ENCODE measurements at regions not wholly inside any gene's neighbourhood (a gene's known extent, or its start where the extent isn't known, plus 50 kb on each side); places are given as distances from the start of the nearest gene placed in this dataset.

DNA sequence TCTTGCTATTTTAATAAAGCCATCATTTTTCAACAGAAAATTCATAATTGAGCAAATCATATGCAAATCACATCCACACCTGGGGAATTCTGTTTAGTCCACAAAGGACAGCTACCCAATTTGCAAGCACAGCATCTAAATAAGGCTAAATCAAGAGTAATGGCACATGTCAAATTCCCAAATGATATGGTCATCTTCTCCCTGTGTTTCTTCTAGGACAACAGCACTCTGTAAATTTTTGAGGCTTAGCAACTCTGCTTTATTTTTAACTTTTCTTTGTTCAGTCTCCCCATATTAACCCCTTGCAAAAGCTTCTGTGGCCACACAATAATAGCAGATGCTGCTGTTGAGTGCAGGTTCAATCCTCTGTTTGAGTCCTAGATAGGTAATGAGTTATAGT lies 155.6 kb upstream of the DAAM1 start:
- TF ChIP-seq RAD21 (IDR thresholded peaks at IDR 0.05; ENCODE audit: low read length): no peak
- TF ChIP-seq, protein P1, sequence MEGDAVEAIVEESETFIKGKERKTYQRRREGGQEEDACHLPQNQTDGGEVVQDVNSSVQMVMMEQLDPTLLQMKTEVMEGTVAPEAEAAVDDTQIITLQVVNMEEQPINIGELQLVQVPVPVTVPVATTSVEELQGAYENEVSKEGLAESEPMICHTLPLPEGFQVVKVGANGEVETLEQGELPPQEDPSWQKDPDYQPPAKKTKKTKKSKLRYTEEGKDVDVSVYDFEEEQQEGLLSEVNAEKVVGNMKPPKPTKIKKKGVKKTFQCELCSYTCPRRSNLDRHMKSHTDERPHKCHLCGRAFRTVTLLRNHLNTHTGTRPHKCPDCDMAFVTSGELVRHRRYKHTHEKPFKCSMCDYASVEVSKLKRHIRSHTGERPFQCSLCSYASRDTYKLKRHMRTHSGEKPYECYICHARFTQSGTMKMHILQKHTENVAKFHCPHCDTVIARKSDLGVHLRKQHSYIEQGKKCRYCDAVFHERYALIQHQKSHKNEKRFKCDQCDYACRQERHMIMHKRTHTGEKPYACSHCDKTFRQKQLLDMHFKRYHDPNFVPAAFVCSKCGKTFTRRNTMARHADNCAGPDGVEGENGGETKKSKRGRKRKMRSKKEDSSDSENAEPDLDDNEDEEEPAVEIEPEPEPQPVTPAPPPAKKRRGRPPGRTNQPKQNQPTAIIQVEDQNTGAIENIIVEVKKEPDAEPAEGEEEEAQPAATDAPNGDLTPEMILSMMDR (IDR thresholded peaks at IDR 0.05): no peak
- TF ChIP-seq, protein P2, sequence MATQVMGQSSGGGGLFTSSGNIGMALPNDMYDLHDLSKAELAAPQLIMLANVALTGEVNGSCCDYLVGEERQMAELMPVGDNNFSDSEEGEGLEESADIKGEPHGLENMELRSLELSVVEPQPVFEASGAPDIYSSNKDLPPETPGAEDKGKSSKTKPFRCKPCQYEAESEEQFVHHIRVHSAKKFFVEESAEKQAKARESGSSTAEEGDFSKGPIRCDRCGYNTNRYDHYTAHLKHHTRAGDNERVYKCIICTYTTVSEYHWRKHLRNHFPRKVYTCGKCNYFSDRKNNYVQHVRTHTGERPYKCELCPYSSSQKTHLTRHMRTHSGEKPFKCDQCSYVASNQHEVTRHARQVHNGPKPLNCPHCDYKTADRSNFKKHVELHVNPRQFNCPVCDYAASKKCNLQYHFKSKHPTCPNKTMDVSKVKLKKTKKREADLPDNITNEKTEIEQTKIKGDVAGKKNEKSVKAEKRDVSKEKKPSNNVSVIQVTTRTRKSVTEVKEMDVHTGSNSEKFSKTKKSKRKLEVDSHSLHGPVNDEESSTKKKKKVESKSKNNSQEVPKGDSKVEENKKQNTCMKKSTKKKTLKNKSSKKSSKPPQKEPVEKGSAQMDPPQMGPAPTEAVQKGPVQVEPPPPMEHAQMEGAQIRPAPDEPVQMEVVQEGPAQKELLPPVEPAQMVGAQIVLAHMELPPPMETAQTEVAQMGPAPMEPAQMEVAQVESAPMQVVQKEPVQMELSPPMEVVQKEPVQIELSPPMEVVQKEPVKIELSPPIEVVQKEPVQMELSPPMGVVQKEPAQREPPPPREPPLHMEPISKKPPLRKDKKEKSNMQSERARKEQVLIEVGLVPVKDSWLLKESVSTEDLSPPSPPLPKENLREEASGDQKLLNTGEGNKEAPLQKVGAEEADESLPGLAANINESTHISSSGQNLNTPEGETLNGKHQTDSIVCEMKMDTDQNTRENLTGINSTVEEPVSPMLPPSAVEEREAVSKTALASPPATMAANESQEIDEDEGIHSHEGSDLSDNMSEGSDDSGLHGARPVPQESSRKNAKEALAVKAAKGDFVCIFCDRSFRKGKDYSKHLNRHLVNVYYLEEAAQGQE (IDR thresholded peaks at IDR 0.05; ENCODE audit: low read depth, low read length): no peak
- TF ChIP-seq RXRA (IDR thresholded peaks at IDR 0.05; ENCODE audit: borderline replicate concordance, low read depth): no peak
- no peak for TF ChIP-seq ELF1 (IDR thresholded peaks at IDR 0.05)
